ENCODE measurements at regions not wholly inside any gene's neighbourhood (a gene's known extent, or its start where the extent isn't known, plus 50 kb on each side); places are given as distances from the start of the nearest gene placed in this dataset.

DNA sequence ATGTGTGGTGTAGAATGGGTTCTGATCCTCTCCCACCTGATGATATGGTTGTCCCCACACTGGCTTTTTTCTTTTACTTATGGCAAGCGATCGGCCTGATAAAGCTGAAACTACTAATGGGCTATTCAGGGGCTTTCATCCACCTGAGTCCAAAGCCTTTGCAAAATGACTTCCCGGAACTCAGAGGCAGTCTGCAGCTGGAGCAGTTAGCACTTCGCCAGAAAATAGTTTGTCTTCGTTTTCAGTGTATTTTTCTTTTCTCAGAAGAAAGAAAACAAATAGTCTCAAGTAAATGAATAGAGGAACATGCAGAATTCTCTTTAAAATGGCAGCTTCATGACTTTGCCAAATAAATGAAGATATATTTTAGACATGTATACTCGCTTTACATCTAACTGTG, 306.0 kb upstream of the ADAMTS9 start:
- TF ChIP-seq ZBTB26 (tag by site-specific recombination; optimal IDR thresholded peaks at IDR 0.05) (no peak), ZBTB8A (tag by site-specific recombination; IDR thresholded peaks at IDR 0.05) (no peak), CTCF (tag by site-specific recombination; IDR thresholded peaks at IDR 0.05) (no peak), GLI4 (tag by site-specific recombination; IDR thresholded peaks at IDR 0.05) (no peak), ELK4 (IDR thresholded peaks at IDR 0.05; ENCODE audit: borderline replicate concordance, low read depth, low read length) (no peak), ZNF280C (tag by site-specific recombination; IDR thresholded peaks at IDR 0.05) (no peak), ZNF391 (tag by site-specific recombination; IDR thresholded peaks at IDR 0.05; ENCODE audit: borderline replicate concordance, low read depth) (no peak), ZSCAN30 (tag by site-specific recombination; IDR thresholded peaks at IDR 0.05) (no peak), KLF16 (tag by site-specific recombination; IDR thresholded peaks at IDR 0.05) (no peak), ZFP69B (tag by site-specific recombination; IDR thresholded peaks at IDR 0.05) (no peak), TCF7L2 (IDR thresholded peaks at IDR 0.05; ENCODE audit: borderline replicate concordance, low read depth, low read length) (no peak)
- TF ChIP-seq, protein P1, sequence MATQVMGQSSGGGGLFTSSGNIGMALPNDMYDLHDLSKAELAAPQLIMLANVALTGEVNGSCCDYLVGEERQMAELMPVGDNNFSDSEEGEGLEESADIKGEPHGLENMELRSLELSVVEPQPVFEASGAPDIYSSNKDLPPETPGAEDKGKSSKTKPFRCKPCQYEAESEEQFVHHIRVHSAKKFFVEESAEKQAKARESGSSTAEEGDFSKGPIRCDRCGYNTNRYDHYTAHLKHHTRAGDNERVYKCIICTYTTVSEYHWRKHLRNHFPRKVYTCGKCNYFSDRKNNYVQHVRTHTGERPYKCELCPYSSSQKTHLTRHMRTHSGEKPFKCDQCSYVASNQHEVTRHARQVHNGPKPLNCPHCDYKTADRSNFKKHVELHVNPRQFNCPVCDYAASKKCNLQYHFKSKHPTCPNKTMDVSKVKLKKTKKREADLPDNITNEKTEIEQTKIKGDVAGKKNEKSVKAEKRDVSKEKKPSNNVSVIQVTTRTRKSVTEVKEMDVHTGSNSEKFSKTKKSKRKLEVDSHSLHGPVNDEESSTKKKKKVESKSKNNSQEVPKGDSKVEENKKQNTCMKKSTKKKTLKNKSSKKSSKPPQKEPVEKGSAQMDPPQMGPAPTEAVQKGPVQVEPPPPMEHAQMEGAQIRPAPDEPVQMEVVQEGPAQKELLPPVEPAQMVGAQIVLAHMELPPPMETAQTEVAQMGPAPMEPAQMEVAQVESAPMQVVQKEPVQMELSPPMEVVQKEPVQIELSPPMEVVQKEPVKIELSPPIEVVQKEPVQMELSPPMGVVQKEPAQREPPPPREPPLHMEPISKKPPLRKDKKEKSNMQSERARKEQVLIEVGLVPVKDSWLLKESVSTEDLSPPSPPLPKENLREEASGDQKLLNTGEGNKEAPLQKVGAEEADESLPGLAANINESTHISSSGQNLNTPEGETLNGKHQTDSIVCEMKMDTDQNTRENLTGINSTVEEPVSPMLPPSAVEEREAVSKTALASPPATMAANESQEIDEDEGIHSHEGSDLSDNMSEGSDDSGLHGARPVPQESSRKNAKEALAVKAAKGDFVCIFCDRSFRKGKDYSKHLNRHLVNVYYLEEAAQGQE (tag by site-specific recombination; IDR thresholded peaks at IDR 0.05) = no peak

Data from HEK293 (cell line).